ENCODE measurements at regions not wholly inside any gene's neighbourhood (a gene's known extent, or its start where the extent isn't known, plus 50 kb on each side); places are given as distances from the start of the nearest gene placed in this dataset.
"Not testable (repeated sequence)": the region's sequence is repeated elsewhere in the genome, so short reads cannot be mapped to it uniquely, and the experiment has no call there.

DNA sequence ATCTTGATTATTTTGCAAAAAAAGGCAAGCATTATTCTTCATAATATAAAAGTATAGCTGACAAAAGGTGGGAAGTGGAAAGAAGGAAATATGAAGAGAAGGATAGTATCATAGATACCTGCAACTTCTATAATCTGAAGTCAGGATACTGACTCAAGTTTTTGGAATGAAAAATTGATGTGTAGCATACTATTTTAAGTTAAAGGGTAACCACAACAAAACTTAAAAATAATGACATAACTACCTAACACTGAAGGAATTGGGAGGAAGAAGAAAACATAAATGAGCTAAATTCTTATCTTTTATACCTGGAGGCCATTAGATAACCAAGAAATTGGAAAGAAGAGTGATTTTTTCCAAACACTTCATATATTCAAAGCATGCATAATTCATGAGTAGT, 51.8 kb upstream of the TLE1 start:
- DNase-seq (ENCODE audit: low read depth), result no peak

DNA sequence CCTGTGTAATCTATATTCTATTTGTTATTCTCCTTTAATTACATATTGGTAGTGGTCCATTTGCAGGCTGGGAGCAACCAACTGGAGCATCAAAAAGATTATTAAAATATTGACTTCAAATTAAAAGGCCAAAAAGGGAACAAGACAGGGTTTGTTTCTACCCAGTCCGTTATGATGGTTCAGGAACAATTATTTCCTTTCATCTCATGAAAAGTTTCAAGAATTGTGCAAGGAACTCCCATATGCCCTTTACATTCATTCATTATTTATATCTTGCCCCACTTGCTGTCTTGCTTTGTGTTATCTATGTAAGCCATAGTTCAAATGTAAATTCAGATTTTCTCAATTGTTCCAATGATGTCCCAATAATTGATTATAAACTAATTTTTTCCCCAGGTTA, 58.7 kb upstream of the TLE1 start:
- DNase-seq (ENCODE audit: low read depth), result no peak

DNA sequence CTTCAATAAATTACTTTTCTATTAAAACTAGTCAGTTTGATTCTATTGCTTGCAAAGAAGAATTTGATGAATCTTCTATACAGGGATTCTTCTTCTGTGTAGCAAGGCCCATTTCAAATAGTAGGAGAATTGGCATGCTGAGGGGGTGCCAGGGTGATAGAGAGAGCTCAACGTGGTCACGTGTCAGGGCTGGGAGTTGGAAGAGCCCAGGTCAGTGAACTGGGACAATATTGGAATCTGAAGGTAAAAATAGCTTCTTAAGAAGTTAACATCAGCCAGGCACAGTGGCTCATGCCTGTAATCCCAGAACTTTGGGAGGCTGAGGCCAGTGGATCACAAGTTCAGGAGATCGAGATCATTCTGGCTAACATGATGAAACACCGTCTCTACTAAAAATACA, 64.1 kb upstream of the TLE1 start:
- DNase-seq (ENCODE audit: low read depth), result no peak

DNA sequence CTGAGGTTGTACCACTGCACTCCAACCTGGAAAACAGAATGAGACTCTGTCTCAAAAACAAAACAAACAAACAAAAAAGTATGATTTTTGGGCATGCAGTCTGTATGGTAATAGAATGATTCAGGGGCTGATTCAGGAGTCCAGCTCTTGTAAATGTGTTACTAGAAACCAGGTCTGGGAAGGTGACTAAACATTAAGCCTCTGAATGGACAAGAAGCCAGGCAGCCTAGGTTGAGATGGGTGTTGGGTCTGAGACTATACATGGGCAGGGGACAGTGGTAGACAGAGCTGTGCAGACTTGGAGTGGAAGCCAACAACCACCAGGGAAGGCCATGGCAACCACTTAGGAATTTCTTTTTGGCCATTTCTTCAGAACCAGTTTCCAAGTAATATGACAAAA, 64.9 kb upstream of the TLE1 start:
- no peak for DNase-seq (ENCODE audit: low read depth)

DNA sequence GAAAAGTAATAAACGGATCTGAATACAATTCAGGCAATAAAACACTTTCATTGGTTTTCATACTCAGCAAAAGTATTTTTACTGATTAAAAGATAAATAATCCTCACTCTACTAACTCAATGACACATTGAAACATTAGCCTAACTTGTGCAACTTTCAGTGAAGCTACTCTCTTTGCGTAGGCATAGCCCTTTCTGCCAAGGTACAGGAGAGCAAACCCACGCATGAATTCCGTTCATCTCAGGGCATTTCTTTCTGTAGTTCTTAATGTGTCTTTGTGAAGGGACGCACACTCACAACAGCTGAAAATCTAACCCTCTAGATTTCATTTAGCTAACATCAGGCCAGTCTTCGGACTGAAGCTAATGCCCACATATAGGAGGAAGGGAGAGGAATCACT, 66.4 kb upstream of the TLE1 start:
- no peak for DNase-seq (ENCODE audit: low read depth)

DNA sequence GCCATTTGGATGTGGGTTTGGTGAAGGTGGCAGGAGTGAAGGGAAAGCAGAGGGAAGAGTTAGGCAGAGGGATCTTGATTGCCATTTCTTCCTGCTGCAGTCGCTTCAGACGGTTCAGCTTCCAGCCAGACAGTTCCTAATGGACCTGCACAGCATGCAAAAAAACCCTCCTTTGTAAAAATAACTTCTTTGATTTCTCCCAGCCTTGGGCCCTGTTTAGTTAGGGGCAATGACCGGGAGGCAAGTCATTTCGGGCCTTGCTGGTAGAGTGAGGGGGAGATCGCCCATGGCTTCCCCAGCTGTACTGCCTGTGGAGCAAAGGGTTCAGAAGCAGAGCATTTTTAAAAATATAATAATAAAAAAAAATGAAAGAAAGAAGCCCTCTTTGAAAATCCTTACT, 67.2 kb upstream of the TLE1 start:
- DNase-seq (ENCODE audit: low read depth), result no peak

DNA sequence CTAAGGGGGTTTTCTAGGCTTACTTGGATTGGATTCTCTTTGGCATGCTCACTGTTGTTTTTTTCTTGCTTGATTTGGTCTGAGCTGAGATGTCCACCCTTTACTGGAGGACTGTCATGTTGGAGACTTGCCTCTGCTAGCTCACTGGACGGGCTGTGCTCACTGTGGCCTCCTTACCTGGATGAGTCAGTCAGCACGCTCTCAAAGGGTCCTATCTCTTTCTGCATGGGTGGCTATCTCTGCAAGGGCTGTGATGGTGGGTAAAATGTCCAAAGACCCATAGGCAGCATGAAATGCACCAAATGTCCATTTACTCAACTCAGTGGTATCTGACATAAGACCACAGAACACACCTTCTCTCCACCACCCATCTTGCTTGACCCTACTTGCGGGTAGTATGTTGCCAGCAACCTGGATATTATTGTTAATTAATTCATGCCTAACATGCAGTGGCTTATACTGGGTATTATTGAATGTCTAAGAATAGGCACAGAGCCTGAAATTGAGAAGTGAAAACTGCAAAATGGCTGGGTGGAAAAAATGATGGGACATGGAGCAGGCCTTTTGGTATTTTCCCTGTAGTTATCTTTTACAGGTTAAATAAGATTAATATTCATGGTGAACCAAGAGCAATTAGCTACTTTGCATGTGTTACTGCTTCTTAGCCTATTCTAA, 68.9 kb upstream of the TLE1 start:
- DNase-seq (ENCODE audit: low read depth), result no peak

DNA sequence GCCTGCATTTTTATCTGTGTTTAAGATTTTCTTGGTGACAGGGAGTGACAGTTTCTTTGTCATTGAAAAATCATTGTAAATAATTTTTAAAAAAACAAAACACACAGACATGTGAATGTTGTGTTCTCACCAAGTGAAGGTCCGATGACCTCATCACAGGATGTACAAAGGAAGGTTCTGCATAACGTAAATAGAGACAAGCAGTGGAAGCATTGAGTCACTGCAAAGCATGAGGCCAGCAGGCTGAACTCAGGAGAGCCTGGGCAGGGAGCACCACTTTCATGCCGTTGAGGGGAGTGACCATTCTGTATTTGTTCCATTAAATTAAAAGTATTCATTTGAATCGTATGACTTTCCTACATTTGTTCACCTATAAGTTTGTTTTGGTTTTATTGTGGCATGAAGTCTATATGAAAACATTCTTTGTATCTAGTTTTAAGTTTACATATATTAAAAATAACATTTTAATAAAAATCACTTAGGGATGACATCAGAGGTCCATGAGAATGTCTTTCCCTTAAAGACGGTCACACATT, 70.4 kb upstream of the TLE1 start:
- no peak for DNase-seq (ENCODE audit: low read depth)

DNA sequence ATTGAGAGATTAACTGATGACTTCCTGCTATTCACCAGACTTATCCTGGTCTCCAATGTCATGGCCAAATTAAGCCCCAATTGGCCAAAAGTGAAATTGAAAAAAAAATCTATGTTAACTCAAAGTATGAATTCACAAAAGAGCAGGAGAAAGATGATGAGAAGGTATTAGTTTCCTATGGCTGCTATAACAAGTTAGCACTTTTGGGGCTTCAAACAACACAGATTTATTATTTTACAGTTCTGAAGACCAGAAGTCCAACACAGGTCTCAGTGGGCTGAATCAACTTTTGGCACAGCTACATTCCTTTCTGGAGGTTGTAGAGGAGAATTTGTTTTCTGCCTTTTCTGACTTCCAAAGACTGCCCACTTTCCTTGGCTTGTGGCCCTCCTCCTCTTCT, 78.6 kb upstream of the TLE1 start:
- no peak for DNase-seq (ENCODE audit: low read depth)

DNA sequence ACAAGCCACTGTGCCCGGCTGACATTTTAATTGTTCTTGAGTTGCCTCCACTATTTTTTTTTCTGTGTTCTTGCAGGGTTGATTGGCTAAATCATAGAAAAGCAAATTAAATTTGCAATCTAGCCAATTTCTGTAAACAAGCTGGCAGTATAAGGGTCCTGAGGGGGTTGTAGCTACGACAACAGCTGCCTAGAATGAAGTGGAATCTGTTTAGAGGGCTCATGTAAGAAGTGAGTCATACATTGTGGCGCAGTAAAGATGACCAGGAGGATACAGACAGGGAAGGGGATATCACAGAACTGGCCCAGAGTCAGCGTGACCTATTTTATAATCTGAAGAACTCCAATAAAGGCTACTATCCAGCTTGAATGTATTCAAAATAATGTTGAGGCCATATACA, 82.2 kb upstream of the TLE1 start:
- no peak for DNase-seq (ENCODE audit: low read depth)

DNA sequence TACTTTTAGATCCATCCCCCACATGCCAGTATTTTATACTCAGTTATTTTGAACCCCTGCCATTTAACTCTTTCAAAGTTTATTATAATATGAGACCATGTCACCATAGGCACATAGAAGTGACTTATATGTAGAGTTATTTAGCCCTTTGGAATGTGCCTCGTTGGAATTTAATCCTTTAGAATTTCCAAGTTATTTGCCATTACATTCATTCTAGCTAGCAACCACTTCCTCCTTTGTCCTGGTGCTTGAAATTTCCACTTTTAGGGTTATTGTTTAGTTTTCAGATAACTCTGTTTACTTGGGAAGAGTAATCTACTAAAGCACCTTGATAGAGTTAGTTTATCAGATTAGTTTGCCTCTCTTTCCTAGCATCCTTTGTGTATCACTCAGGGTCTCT, 82.8 kb upstream of the TLE1 start:
- DNase-seq (ENCODE audit: low read depth), result no peak

DNA sequence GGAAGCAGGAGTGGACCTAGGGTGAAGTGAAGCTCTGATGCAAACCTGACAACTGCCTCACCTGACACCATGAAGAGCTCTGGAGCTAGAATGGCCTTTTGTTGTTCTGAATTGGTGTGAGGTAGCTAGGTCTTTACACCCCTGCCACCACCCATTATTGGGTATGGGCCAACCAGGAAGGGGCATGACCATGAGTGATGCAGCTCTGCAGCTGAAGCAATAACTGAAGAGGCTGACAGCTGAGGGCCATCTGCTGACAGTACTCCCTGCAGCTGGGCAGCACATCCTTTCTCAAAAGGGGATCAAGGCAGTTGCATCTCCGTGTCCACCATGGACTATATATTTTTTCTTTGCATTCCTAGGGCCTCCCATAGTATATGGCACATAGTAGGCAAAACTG, 87.0 kb upstream of the TLE1 start:
- no peak for DNase-seq (ENCODE audit: low read depth)

DNA sequence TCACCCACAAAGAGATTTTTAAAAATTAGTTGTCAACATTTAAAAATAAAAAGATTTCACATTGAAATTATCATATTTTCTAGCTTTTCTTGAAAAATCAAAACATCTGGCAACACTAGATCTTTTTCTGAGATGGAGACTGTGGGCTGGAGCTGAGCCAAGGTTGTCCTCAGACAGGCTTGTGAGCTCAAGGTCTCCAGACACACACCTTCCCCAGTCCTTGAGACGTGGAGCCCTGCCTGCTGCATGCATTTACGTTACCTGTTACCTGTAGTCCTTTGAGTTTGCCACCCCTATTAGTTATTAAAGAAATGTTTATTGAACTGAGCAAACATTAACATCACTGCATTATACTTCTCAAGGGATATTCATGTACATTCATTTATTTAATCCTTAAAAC, 87.5 kb upstream of the TLE1 start:
- no peak for DNase-seq (ENCODE audit: low read depth)

DNA sequence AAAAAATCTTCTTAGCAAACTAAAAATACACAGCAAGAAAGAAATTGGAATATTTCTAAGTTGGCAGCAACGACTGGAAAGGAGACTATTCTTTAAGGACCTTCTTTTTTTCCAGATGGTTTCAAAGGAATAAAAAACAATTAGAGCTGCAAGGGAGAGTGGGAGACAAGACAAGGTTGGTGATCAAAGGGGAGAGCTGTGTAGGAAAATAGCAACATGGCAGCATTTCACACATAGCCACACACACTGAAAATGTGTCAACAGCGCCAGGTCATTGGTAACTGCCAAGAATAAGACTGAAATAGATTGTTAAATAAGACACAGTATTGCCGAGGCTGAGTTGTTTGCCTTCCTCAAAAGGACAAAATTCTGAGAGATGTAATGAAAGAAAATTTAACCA, 88.1 kb upstream of the TLE1 start:
- DNase-seq (ENCODE audit: low read depth), result no peak

DNA sequence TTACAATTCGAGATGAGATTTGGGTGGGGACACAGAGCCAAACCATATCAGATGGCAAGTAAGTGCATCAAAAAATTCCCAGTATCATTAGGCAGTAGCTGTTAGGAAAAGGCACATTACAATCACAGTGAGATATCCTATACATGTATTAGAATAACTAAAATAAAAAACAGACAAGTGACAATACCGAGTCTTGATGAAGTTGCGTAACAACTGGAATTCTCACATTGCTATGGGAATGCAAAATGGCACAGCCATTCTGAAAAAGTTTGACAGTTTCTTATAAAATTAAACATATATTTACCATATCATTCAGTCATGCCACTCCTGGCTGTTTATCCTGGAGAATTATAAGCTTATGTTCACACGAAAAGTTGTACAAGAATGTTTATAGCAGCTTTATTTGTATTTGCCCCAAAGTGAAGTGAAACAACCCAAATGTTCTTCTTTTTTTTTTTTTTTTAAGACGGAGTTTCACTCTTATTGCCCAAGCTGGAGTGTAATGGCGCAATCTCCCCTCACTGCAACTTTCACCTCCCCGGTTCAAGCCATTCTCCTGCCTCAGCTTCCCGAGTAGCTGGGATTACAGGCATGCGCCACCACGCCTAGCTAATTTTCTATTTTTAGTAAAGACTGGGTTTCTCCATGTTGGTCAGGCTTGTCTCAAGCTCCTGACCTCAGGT, 93.1 kb upstream of the TLE1 start:
- no peak for DNase-seq (ENCODE audit: low read depth)

DNA sequence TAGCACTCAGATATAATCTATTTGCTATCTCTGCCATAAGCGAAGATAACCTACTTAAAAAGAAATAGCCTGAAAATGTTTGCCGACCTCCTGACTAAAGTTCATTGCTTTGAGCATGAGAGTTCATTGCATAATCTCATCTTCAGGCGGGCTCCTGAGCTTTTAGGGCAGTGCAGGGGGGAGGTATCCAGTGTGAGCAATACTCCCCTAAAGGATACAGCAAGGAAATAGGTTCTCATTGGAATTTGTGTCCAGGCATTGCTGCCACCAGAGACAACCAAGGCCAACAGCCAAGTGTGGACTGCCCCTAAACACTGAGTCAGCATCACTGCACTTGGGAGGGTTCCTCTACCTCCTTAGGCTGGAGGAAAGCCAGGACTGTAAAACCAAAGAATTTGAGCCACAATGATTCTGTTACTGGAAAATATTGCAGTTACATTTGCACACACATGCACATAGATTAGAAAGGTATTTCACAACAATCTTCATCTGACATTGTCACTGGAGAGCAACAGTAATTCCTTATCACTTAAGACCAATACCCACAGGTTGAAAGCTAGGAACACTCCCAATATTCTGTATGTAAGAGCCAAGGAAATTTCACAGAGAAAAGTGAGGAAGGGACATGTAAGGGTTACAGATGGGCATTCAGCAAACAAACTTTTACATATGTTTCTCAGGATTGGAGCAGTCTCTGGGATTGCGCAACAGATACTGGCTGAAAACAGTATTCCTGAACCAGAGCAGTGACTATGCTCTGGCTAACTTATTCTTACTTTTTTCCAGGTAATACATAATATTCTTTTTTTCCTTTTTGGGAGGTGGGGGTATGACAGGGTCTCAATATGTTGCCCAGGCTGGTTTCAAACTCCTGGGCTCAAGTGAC, 98.6 kb upstream of the TLE1 start:
- no peak for DNase-seq (ENCODE audit: low read depth)

DNA sequence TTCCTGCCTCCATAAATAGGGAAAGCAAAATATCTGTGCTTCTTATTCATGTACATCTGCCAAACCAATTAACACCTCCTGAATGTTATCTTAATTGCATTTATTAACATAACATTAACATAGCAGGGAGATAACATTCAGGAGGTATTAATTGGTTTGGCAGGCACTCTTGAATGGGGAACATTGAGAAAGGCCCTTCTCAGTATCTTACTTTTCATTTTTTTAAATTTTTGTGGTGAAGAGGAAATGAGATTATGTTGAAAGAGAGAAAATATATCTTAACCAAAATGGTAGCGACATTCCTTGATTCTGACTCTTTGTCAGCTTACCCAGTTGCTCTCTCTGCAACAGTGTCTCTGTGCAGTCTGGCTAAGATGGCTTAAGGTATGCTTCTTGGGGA, 100.4 kb upstream of the TLE1 start:
- no peak for DNase-seq (ENCODE audit: low read depth)

DNA sequence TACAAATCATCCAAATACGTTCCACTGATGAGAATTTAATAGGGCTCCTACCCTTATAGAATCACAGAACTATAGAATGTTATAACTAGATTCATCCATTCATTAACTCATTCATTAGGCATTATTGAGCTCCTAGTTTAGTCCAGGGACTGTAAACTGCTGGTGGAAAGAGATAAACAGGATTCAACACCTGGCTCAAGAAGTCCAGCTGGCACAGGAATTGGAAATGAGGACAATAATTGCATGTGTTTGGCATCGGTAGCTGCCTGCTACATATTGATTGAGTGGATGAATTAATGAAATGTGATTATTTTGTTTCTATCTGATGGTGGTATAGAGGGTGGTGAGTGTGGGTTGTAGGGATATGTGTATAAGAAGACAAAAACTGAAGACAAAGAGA, 100.8 kb upstream of the TLE1 start:
- no peak for DNase-seq (ENCODE audit: low read depth)

DNA sequence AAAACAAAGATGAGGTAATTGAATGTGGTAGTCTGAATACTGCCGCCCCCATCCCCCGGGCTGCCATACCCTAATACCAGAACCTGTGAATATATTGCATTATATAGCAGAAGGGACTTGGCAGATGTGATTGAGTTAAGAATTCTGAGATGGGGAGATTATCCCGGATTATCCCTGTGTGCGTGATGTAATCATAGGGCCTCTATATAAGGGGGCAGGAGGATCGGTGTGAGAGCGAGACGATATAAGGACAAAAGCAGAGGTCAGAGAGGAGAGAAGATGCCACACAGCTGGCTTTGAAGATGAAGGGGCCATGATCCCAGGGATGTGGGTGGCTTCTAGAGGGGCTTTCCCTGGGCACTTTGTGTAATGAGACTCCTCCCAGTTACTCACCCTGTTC, 101.7 kb upstream of the TLE1 start:
- no peak for DNase-seq (ENCODE audit: low read depth)

DNA sequence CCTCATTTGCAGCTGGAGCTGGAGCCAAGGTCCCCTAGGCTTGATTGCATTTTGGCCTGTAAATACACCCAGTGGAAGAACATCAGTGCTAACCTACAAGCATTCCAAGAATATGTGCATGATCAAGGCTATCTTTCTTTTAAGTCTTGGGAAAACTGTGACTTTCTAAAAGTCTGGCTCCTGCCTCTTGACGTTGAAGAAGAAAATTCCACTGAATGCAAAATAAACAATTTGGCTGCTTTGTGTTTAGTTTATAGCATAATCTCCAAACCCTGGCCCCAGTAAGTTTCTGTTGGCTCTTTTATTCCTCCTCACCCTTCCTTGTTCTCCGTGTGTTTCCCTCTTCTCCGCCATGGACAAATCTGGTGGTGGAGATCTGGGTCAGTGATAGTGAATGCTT, 109.3 kb upstream of the TLE1 start:
- DNase-seq (ENCODE audit: low read depth), result no peak

DNA sequence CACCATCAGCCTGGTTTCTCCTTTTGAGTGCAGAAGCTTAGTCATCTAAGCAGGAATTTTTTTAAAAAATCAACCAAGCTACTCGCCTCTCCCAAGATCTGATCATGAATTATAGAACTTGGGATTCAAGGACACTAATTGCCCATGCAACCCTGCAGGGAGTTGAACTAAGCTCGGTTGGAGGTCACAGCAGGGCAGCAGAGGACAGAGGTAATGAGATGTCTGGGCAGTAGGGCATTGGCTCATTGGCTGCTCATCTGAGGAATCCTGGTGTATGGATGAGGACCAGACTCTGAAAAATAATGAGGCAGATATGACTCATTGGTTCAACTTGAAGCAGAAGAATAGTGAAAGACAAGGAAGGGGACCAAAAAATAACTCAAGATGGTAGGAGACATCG, 111.8 kb upstream of the TLE1 start:
- DNase-seq (ENCODE audit: low read depth), result no peak

DNA sequence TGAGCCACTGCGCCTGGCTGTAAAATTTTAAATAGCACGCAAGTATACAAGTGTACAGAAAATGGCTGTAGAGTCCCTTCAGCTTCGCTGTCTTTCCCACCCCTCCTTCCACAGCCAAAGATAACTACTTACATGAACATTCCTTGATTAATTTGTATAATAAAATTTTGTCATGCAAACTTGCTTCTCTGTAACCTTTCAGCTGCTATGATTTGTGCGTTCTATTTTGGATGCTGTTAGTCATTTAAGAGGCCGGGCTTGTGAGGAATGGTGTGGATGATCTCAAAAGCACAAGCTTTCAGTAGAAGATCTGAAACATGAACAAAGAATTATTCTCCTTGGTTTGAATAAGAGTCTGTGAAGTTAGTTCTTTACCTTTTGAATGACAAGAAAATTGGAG, 115.0 kb upstream of the TLE1 start:
- no peak for DNase-seq (ENCODE audit: low read depth)

DNA sequence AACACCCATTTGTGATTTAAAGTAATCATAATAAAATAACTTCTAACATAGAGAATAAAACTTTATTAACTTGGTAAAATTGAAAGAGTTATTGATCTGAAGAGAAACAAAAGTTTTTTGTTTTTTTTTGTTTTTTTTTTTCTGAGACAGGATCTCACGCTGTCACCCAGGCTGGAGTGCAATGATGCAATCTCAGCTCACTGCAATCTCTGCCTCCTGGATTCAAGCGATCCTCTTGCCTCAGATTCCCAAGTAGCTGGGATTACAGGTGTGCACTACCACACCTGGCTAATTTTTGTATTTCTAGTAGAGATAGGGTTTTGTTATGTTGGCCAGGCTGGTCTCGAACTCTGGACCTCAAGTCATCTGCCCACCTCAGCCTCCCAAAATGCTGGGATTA, 116.5 kb upstream of the SPATA31D4 start:
- not testable (repeated sequence) for DNase-seq (ENCODE audit: low read depth)
